Bronchial epithelial cell (primary cell): ENCODE measurements at regions not wholly inside any gene's neighbourhood (a gene's known extent, or its start where the extent isn't known, plus 50 kb on each side); places are given as distances from the start of the nearest gene placed in this dataset.

Source experiments
- DNase-seq: peaks from one replicate; pipeline ENCODE4 v3.0.0-alpha.2; 2010; ENCODE audit warnings: low read depth
- FAIRE-seq: peaks from 2 replicates; lab custom pipeline; 2011; peaks lifted over from hg19 to GRCh38; lab: Jason Lieb, UNC
- H3K27me3 ChIP-seq: 2 replicates; pipeline ENCODE4 v1.5.1; 2011; ENCODE audit warnings: low read length; ENCODE audit not compliant: control insufficient read depth, insufficient read depth
- H3K36me3 ChIP-seq: 2 replicates; pipeline ENCODE4 v1.5.1; 2011; ENCODE audit warnings: low read length; ENCODE audit not compliant: control insufficient read depth, insufficient read depth
- H3K4me3 ChIP-seq: 2 replicates; pipeline ENCODE4 v1.5.1; 2011; ENCODE audit warnings: mild to moderate bottlenecking, low read depth, low read length, control low read depth
- CTCF ChIP-seq: IDR thresholded peaks from 2 replicates; pipeline ENCODE4 v1.5.1; 2011; ENCODE audit warnings: mild to moderate bottlenecking, moderate library complexity, low read length, control low read depth, inconsistent platforms; ENCODE audit not compliant: insufficient read depth, severe bottlenecking

GRCh38 chr2:7835693-7836680, 845.9 kb upstream of the ID2 start:
- no peaks in the 10 kb centered on the region for H3K36me3 ChIP-seq
- H3K27me3 ChIP-seq, result no peaks in the 10 kb centered on the region
- TF ChIP-seq CTCF, result no peak
- no peak for FAIRE-seq
- H3K4me3 ChIP-seq, result no peak overlapping the region
- DNase-seq, result peak; percentile 35

GRCh38 chr2:7837237-7837760, 844.6 kb upstream of the ID2 start:
- DNase-seq (no peak), FAIRE-seq (peak; percentile 43)
- Histone ChIP-seq H3K27me3 (no peaks in the 10 kb centered on the region), H3K36me3 (no peaks in the 10 kb centered on the region), H3K4me3 (no peak overlapping the region)
- no peak for TF ChIP-seq CTCF

GRCh38 chr2:7838669-7839068, 843.2 kb upstream of the ID2 start:
- no peak overlapping the region for H3K4me3 ChIP-seq
- DNase-seq (no peak), FAIRE-seq (peak; percentile 68)
- no peak for TF ChIP-seq CTCF
- H3K36me3 ChIP-seq, result no peaks in the 10 kb centered on the region
- no peaks in the 10 kb centered on the region for H3K27me3 ChIP-seq

- no peak for DNase-seq
- FAIRE-seq, result no peak
- no peak overlapping the region for H3K4me3 ChIP-seq
- H3K36me3 ChIP-seq, result no peaks in the 10 kb centered on the region
- TF ChIP-seq CTCF, result no peak
- H3K27me3 ChIP-seq, result no peaks in the 10 kb centered on the region
Measured at GRCh38 chr2:7840651-7841380, 841.0 kb upstream of the ID2 start.

- TF ChIP-seq CTCF, result no peak
- DNase-seq (no peak), FAIRE-seq (no peak)
- H3K36me3 ChIP-seq, result no peaks in the 10 kb centered on the region
- no peak overlapping the region for H3K4me3 ChIP-seq
- H3K27me3 ChIP-seq, result no peaks in the 10 kb centered on the region
Measured at GRCh38 chr2:7841751-7842150, 840.1 kb upstream of the ID2 start.
